ENCODE measurements at regions not wholly inside any gene's neighbourhood (a gene's known extent, or its start where the extent isn't known, plus 50 kb on each side); places are given as distances from the start of the nearest gene placed in this dataset.

GRCh38 chr22:26786398-26786797 is 129.0 kb downstream of the MIAT start:
- DNase-seq (ENCODE audit: low read depth) (no peak), FAIRE-seq (no peak)
- H2AFZ ChIP-seq (ENCODE audit: low read depth, low read length), result no peak overlapping the region
- no peaks in the 10 kb centered on the region for H3K4me1 ChIP-seq (ENCODE audit: insufficient read depth, low read length)
- H3K4me1 Mint-ChIP-seq (ENCODE audit: low read depth, unreplicated experiment), result peaks cover 5% of the 10 kb centered on the region
- TF ChIP-seq EZH2 (IDR thresholded peaks at IDR 0.05; ENCODE audit: insufficient read depth, low read length), result no peak
- TF ChIP-seq CTCF (IDR thresholded peaks at IDR 0.05; ENCODE audit: insufficient read depth, low read depth, low read length), result no peak
- peaks cover 30% of the 10 kb centered on the region for H3K27me3 Mint-ChIP-seq (ENCODE audit: low read depth, unreplicated experiment)
- H3K27ac Mint-ChIP-seq (ENCODE audit: unreplicated experiment), result no peak overlapping the region
- no peaks in the 10 kb centered on the region for H3K27me3 ChIP-seq (ENCODE audit: insufficient read depth, low read length)
- H3K27ac ChIP-seq (ENCODE audit: low read depth, low read length), result no peak overlapping the region
- no peaks in the 10 kb centered on the region for H4K20me1 ChIP-seq (ENCODE audit: insufficient read depth, low read length)
- no peak overlapping the region for H3K4me3 Mint-ChIP-seq (ENCODE audit: unreplicated experiment)
- no peak overlapping the region for H3K4me3 ChIP-seq (ENCODE audit: insufficient read depth, low read depth, low read length)
- peaks cover 20% of the 10 kb centered on the region for H3K9me3 Mint-ChIP-seq (ENCODE audit: unreplicated experiment)
- no peaks in the 10 kb centered on the region for H3K79me2 ChIP-seq (ENCODE audit: insufficient read depth, low read length)
- no peak overlapping the region for H3K4me2 ChIP-seq (ENCODE audit: low read length)
- H3K36me3 Mint-ChIP-seq (ENCODE audit: low read depth, unreplicated experiment), result peaks cover 17% of the 10 kb centered on the region
- no peak overlapping the region for H3K9ac ChIP-seq (ENCODE audit: low read length)
- no peaks in the 10 kb centered on the region for H3K36me3 ChIP-seq (ENCODE audit: insufficient read depth, low read length)
- no peaks in the 10 kb centered on the region for H3K9me3 ChIP-seq (ENCODE audit: insufficient read depth, low read depth, low read length)

GRCh38 chr22:26789951-26790350 is 132.6 kb downstream of the MIAT start:
- Histone ChIP-seq H3K27me3 (ENCODE audit: insufficient read depth, low read length) (no peaks in the 10 kb centered on the region), H3K36me3 (ENCODE audit: insufficient read depth, low read length) (no peaks in the 10 kb centered on the region), H2AFZ (ENCODE audit: low read depth, low read length) (no peak overlapping the region), H3K4me3 (ENCODE audit: insufficient read depth, low read depth, low read length) (no peak overlapping the region), H3K4me2 (ENCODE audit: low read length) (no peak overlapping the region), H3K4me1 (ENCODE audit: insufficient read depth, low read length) (no peaks in the 10 kb centered on the region), H3K79me2 (ENCODE audit: insufficient read depth, low read length) (no peaks in the 10 kb centered on the region), H3K27ac (ENCODE audit: low read depth, low read length) (no peak overlapping the region), H3K9me3 (ENCODE audit: insufficient read depth, low read depth, low read length) (no peaks in the 10 kb centered on the region), H4K20me1 (ENCODE audit: insufficient read depth, low read length) (no peaks in the 10 kb centered on the region), H3K9ac (ENCODE audit: low read length) (no peak overlapping the region)
- Mint-ChIP-seq H3K4me3 (ENCODE audit: unreplicated experiment) (no peak overlapping the region), H3K27me3 (ENCODE audit: low read depth, unreplicated experiment) (peaks cover 6% of the 10 kb centered on the region), H3K9me3 (ENCODE audit: unreplicated experiment) (peaks cover 7% of the 10 kb centered on the region), H3K36me3 (ENCODE audit: low read depth, unreplicated experiment) (peaks cover 2% of the 10 kb centered on the region), H3K27ac (ENCODE audit: unreplicated experiment) (no peak overlapping the region), H3K4me1 (ENCODE audit: low read depth, unreplicated experiment) (peaks cover 5% of the 10 kb centered on the region)
- FAIRE-seq, result no peak
- DNase-seq (ENCODE audit: low read depth), result no peak
- TF ChIP-seq CTCF (IDR thresholded peaks at IDR 0.05; ENCODE audit: insufficient read depth, low read depth, low read length) (no peak), EZH2 (IDR thresholded peaks at IDR 0.05; ENCODE audit: insufficient read depth, low read length) (no peak)

- Histone ChIP-seq H3K4me2 (ENCODE audit: low read length) (no peak overlapping the region), H4K20me1 (ENCODE audit: insufficient read depth, low read length) (no peaks in the 10 kb centered on the region), H3K4me1 (ENCODE audit: insufficient read depth, low read length) (peaks cover 13% of the 10 kb centered on the region), H3K27ac (ENCODE audit: low read depth, low read length) (no peak overlapping the region), H3K27me3 (ENCODE audit: insufficient read depth, low read length) (no peaks in the 10 kb centered on the region), H3K9me3 (ENCODE audit: insufficient read depth, low read depth, low read length) (no peaks in the 10 kb centered on the region), H3K4me3 (ENCODE audit: insufficient read depth, low read depth, low read length) (no peak overlapping the region), H3K9ac (ENCODE audit: low read length) (no peak overlapping the region), H2AFZ (ENCODE audit: low read depth, low read length) (no peak overlapping the region), H3K36me3 (ENCODE audit: insufficient read depth, low read length) (no peaks in the 10 kb centered on the region), H3K79me2 (ENCODE audit: insufficient read depth, low read length) (no peaks in the 10 kb centered on the region)
- Mint-ChIP-seq H3K27ac (ENCODE audit: unreplicated experiment) (no peak overlapping the region), H3K36me3 (ENCODE audit: low read depth, unreplicated experiment) (peaks cover 2% of the 10 kb centered on the region), H3K4me1 (ENCODE audit: low read depth, unreplicated experiment) (peaks cover 8% of the 10 kb centered on the region), H3K4me3 (ENCODE audit: unreplicated experiment) (no peak overlapping the region), H3K27me3 (ENCODE audit: low read depth, unreplicated experiment) (peaks cover 6% of the 10 kb centered on the region), H3K9me3 (ENCODE audit: unreplicated experiment) (peaks cover 10% of the 10 kb centered on the region)
- no peak for TF ChIP-seq CTCF (IDR thresholded peaks at IDR 0.05; ENCODE audit: insufficient read depth, low read depth, low read length)
- TF ChIP-seq EZH2 (IDR thresholded peaks at IDR 0.05; ENCODE audit: insufficient read depth, low read length), result no peak
- no peak for FAIRE-seq
- no peak for DNase-seq (ENCODE audit: low read depth)
Observed at GRCh38 chr22:26792522-26792921, 135.1 kb downstream of the MIAT start.

Data from astrocyte (in vitro differentiated cells and primary cell).